ENCODE measurements at regions not wholly inside any gene's neighbourhood (a gene's known extent, or its start where the extent isn't known, plus 50 kb on each side); places are given as distances from the start of the nearest gene placed in this dataset.

GRCh38 chr1:38474738-38475623, 384.6 kb downstream of the RRAGC start:
- no peaks in the 10 kb centered on the region for H3K36me3 ChIP-seq (ENCODE audit: control insufficient read depth, insufficient read depth, low read length)
- peak; percentile 80 for DNase-seq (ENCODE audit: extremely low read depth, insufficient read length)
- H3K4me3 ChIP-seq (replicated peaks; ENCODE audit: low read depth, low read length), result peak overlapping the region; percentile 85
- no peaks in the 10 kb centered on the region for H3K27me3 ChIP-seq (replicated peaks; ENCODE audit: control insufficient read depth, insufficient read depth, low read length)
- no peak for TF ChIP-seq CTCF (IDR thresholded peaks at IDR 0.05; ENCODE audit: insufficient read depth, low read length, poor library complexity, severe bottlenecking)

DNA sequence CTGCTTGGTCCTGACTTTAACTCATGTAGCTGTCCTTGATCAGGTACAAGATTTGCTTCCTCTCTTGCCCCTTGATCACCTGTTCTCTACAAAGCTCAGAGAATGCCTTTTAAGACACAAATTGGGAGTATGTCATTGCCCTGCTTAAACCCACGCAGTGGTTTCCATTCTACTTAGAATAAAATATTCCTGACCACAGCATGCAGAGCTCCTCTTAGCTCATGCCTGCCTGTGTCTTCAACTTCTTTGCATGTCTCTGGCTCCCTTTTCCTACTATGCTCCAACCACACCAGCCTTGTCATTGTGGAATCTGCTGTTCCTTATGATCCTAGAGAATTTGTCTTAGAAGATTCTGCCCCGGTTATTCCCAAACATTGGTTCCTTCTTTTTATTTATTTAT, 393.1 kb downstream of the RRAGC start:
- no peaks in the 10 kb centered on the region for H3K36me3 ChIP-seq (ENCODE audit: control insufficient read depth, insufficient read depth, low read length)
- H3K4me3 ChIP-seq (replicated peaks; ENCODE audit: low read depth, low read length), result no peak overlapping the region
- no peak for DNase-seq (ENCODE audit: extremely low read depth, insufficient read length)
- TF ChIP-seq CTCF (IDR thresholded peaks at IDR 0.05; ENCODE audit: insufficient read depth, low read length, poor library complexity, severe bottlenecking), result no peak
- H3K27me3 ChIP-seq (replicated peaks; ENCODE audit: control insufficient read depth, insufficient read depth, low read length), result no peaks in the 10 kb centered on the region

GRCh38 chr1:38465460-38465859, 394.1 kb downstream of the RRAGC start:
- H3K36me3 ChIP-seq (ENCODE audit: control insufficient read depth, insufficient read depth, low read length), result no peaks in the 10 kb centered on the region
- no peak overlapping the region for H3K4me3 ChIP-seq (replicated peaks; ENCODE audit: low read depth, low read length)
- TF ChIP-seq CTCF (IDR thresholded peaks at IDR 0.05; ENCODE audit: insufficient read depth, low read length, poor library complexity, severe bottlenecking), result no peak
- no peaks in the 10 kb centered on the region for H3K27me3 ChIP-seq (replicated peaks; ENCODE audit: control insufficient read depth, insufficient read depth, low read length)
- no peak for DNase-seq (ENCODE audit: extremely low read depth, insufficient read length)

DNA sequence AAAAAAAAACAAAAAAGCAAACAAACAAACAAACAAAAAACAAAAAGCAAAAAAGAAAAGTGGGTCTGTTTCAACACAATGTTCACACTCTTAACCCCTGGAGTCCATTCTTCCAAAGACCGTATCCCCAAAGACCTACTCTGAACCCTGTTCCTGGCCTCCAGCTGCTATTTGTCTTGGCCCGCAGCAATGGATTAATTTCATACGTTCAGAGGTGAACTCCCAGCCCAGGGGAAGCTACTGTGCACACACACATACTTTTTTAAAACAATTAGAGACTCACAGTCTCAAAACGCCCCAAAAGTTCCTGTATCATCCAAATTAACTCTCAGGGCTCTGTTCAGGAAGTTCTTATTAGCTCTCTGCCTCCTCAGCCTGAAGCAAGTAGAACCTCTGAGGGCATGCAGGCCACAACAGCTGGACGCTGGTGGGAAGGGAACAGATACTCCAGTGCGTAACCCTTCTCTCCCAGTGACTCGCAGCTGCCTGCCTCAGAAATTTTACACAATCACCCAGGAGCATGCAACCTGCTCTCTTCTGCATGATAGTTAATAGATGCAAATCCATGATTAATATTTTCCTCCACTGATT, 395.4 kb downstream of the RRAGC start:
- no peak for DNase-seq (ENCODE audit: extremely low read depth, insufficient read length)
- Histone ChIP-seq H3K4me3 (replicated peaks; ENCODE audit: low read depth, low read length) (no peak overlapping the region), H3K36me3 (ENCODE audit: control insufficient read depth, insufficient read depth, low read length) (no peaks in the 10 kb centered on the region), H3K27me3 (replicated peaks; ENCODE audit: control insufficient read depth, insufficient read depth, low read length) (no peaks in the 10 kb centered on the region)
- no peak for TF ChIP-seq CTCF (IDR thresholded peaks at IDR 0.05; ENCODE audit: insufficient read depth, low read length, poor library complexity, severe bottlenecking)

DNA sequence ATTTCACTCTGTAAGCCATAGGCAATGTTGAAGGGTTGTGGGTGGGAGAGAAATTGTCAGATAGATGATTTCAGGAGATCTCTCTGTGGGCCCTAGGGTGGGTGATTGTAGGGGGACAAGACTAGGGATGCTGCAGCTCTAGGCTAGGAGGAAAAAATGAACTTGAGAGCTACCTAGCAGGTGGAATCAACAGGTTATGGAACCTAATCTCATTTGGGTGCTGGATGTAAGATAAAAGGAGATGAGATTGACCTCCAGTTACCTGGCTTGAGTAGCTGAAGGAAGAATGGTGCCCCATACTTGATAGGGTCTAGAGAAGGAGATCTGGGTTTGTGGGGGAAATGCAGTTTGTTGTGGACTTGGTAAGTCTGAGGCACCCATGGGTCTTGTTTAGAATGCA, 396.5 kb downstream of the RRAGC start:
- TF ChIP-seq CTCF (IDR thresholded peaks at IDR 0.05; ENCODE audit: insufficient read depth, low read length, poor library complexity, severe bottlenecking), result no peak
- H3K27me3 ChIP-seq (replicated peaks; ENCODE audit: control insufficient read depth, insufficient read depth, low read length), result no peaks in the 10 kb centered on the region

More for the DNA sequence above, 396.5 kb downstream of the RRAGC start:
- no peak for DNase-seq (ENCODE audit: extremely low read depth, insufficient read length)
- Histone ChIP-seq H3K4me3 (replicated peaks; ENCODE audit: low read depth, low read length) (no peak overlapping the region), H3K36me3 (ENCODE audit: control insufficient read depth, insufficient read depth, low read length) (no peaks in the 10 kb centered on the region)

Measured in GM06990 (cell line).